Right lobe of liver (tissue), 6 donors: ENCODE measurements at regions not wholly inside any gene's neighbourhood (a gene's known extent, or its start where the extent isn't known, plus 50 kb on each side); places are given as distances from the start of the nearest gene placed in this dataset.

Experiments
- ATAC-seq, 4 donors: fragments of 200-7000 bp; cut with Tn5 transposase; one replicate each; pipeline ENCODE4 v1.9.1; 2020; ENCODE audit warnings: mild to moderate bottlenecking in 4 of 4, moderate library complexity in 4 of 4
- DNase-seq, 3 donors: peaks; one replicate each; pipeline ENCODE4 v3.0.0-alpha.2; 2020
- H3K27ac ChIP-seq, 3 donors: fragments of 200-600 bp; one replicate each; pipeline ENCODE4 v1.8.0; 2022
- H3K27me3 ChIP-seq, 2 donors: fragments of 200-600 bp; one replicate each; pipeline ENCODE4 v1.8.0; 2022
- H3K36me3 ChIP-seq, 4 donors: fragments of 200-600 bp; sonication (generic) in 1 of 4; one replicate each; pipeline versions ENCODE4 v1.5.1 to v1.8.0; 2017 to 2022; ENCODE audit warnings: control low read depth in 1 of 4
- H3K4me1 ChIP-seq, 4 donors: fragments of 200-600 bp; sonication (generic) in 1 of 4; one replicate each; pipeline versions ENCODE4 v1.5.1 to v1.8.0; 2017 to 2022; ENCODE audit warnings: control low read depth in 1 of 4
- H3K4me3 ChIP-seq, 3 donors: fragments of 200-600 bp; one replicate each; pipeline ENCODE4 v1.8.0; 2022
- H3K9me3 ChIP-seq, 4 donors: fragments of 200-600 bp; sonication (generic) in 1 of 4; one replicate each; pipeline versions ENCODE4 v1.5.1 to v1.8.0; 2017 to 2022; ENCODE audit warnings: control low read depth in 1 of 4
- POLR2A ChIP-seq: fragments of 450-650 bp; IDR thresholded peaks from one replicate; pipeline ENCODE4 v1.6.1; 2017; ENCODE audit warnings: antibody characterized with exemption, mild to moderate bottlenecking
- WGBS: methylation state at CpG from one replicate; pipeline ENCODE4 v1.1.6; 2018; ENCODE audit warnings: low coverage, low lambda C conversion rate; ENCODE audit not compliant: insufficient coverage; ENCODE audit errors: missing lambda C conversion rate; 5-methylcytosine and 5-hydroxymethylcytosine counted together
- intact Hi-C, 2 donors: fragments of 100-400 bp; cut with DNase I; formaldehyde crosslinking; loops; one replicate each; pipeline versions ENCODE4 v1.11.2 to v1.14.1; 2022
- TF ChIP-seq, protein P1 (sequence below), 4 donors: fragments of 200-600 bp in 3 of 4; fragments of 450-650 bp in 1 of 4; IDR thresholded peaks; one replicate each; pipeline versions ENCODE4 v1.5.1 to v1.8.0; 2016 to 2022; ENCODE audit warnings: antibody characterized with exemption in 4 of 4, mild to moderate bottlenecking in 2 of 4
- donor health status: DM: no; HTN: yes; CAD: no.
- donor health status: DM: no; HTN: no; CAD: no.
- donor health status: DM: no; HTN: no; CAD: no.
- donor health status: DM: no; HTN: yes; CAD: no.
- donor health status: DM: no; HTN: yes; CAD: no.

DNA sequence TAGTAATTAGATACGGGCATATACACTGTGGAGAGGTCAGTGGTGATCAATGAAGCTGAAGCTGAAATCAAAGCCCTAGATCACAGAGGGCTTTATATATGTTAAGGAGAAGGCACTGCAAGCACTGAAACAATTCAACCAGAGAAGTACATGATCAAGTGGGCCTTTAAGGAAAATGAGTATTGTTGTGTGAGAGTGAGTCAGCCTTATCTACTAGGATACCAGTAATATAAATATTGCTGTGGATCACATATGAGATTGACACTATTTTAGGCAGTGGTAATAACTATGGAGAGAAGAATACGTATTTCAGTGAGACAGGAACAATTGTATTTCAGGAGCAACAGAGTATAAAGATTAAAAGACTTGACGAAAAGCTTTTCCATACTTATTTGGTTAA is 1172.2 kb upstream of the GJE1 start:
- no peaks in the 10 kb centered on the region for H3K27me3 ChIP-seq
- no peak for ATAC-seq
- no peak overlapping the region for H3K27ac ChIP-seq
- no peak for DNase-seq
- no peak overlapping the region for H3K4me3 ChIP-seq
- H3K9me3 ChIP-seq = no peaks in the 10 kb centered on the region
- no peaks in the 10 kb centered on the region for H3K36me3 ChIP-seq
- intact Hi-C loops = no loop called here
- TF ChIP-seq POLR2A = no peak
- TF ChIP-seq, protein P1, sequence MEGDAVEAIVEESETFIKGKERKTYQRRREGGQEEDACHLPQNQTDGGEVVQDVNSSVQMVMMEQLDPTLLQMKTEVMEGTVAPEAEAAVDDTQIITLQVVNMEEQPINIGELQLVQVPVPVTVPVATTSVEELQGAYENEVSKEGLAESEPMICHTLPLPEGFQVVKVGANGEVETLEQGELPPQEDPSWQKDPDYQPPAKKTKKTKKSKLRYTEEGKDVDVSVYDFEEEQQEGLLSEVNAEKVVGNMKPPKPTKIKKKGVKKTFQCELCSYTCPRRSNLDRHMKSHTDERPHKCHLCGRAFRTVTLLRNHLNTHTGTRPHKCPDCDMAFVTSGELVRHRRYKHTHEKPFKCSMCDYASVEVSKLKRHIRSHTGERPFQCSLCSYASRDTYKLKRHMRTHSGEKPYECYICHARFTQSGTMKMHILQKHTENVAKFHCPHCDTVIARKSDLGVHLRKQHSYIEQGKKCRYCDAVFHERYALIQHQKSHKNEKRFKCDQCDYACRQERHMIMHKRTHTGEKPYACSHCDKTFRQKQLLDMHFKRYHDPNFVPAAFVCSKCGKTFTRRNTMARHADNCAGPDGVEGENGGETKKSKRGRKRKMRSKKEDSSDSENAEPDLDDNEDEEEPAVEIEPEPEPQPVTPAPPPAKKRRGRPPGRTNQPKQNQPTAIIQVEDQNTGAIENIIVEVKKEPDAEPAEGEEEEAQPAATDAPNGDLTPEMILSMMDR (IDR thresholded peaks at IDR 0.05) = no peak
- H3K4me1 ChIP-seq = no peaks in the 10 kb centered on the region
- 78% methylated on average over 3 of the region's 3 CpGs for WGBS

DNA sequence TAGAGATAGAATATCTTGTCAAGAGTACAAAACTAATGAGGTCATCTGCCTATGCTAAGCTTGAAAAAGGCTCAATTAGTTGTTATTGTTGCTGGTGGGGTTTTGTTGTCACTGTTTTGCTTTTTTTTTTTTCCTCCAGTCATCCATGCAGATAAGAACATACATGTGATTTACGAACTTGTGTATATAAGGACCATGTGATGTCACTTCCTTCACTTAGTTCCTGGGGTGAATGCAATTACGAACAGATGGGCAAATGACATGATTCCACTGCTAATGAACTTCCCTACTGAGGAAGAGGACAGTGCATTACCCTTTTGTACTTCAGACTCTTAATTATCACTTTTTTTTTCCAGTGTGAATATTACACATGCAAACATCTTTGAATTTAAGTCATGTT is 1175.3 kb upstream of the GJE1 start:
- H3K9me3 ChIP-seq = no peaks in the 10 kb centered on the region
- WGBS = 66% methylated on average over 2 of the region's 2 CpGs
- H3K4me1 ChIP-seq = no peaks in the 10 kb centered on the region
- no peak overlapping the region for H3K27ac ChIP-seq
- H3K27me3 ChIP-seq = no peaks in the 10 kb centered on the region
- no peak overlapping the region for H3K4me3 ChIP-seq
- intact Hi-C loops = no loop called here
- no peak for TF ChIP-seq POLR2A
- TF ChIP-seq, protein P1 (IDR thresholded peaks at IDR 0.05) = no peak
- ATAC-seq (no peak), DNase-seq (no peak)
- H3K36me3 ChIP-seq = no peaks in the 10 kb centered on the region

DNA sequence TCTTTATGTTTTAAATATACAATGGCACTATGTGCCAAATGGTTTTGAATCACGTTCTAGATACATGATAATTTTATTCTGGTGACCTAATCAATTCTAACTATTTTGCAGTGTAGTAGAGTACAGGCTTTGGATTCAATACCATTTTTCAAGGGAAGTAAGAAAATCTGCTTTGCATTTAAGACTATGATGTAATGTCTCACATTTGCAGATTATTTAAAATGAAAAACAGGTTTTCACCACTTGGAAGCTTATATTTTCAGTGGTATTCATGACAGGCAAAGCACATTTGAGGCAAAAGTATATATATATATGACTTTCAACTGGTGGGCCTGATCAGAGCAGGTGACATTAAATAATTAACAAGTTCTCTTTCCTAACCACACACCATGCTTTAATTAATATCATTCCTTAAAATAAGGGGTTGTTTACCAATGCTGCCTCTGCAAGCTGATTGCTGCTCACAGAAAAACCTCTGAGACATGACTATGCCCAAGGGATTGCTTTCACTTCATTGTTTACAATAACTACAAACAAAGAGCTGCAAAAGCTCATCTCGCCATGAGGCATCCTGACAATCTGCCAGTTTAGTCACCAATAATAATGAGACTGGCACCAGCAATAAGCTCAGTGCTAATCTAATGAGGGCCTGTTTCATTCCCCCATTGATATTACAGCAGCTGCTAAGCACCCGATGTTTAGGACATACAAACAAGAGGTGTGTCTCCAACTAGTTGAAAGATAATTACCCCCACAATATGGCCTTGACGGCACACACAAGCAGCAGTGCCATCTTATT is 1176.0 kb upstream of the GJE1 start:
- WGBS = 72% methylated on average over 4 of the region's 4 CpGs
- TF ChIP-seq POLR2A = no peak
- TF ChIP-seq, protein P1 (IDR thresholded peaks at IDR 0.05) = no peak
- Histone ChIP-seq H3K27ac (no peak overlapping the region), H3K4me3 (no peak overlapping the region), H3K36me3 (no peaks in the 10 kb centered on the region), H3K9me3 (no peaks in the 10 kb centered on the region), H3K4me1 (no peaks in the 10 kb centered on the region), H3K27me3 (no peaks in the 10 kb centered on the region)
- DNase-seq (no peak), ATAC-seq (no peak)
- intact Hi-C loops = no loop called here

DNA sequence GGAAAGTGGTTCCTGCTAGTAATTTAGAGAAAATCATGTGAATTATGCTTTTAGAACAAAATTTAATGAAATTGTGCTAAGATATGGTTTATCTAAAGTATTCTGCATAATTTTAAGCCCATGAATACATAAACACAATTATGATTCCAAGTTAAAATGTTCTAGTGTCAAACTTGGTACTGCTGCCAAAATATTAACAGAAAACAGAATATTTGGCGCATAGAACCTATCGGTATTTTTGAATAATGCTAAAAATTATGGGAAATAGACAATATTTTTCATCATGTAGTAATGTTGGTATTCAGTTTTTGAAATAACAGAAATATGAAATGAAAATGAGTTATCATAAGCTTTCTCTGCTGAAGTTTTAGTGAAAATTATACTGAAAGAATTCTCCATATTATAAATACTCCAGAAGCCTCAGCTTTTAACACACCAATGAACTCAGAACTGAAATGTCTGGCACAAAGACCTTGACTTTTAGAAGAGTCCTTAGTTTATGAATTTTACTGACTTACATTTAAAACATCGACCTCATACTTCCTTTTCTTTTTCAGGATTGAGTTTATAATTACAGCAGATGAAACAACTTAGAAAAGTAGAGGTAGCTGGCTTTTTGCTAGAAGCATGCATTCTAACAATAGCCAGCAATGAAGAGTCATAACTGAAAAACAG is 1192.3 kb upstream of the GJE1 start:
- no peak for ATAC-seq
- Histone ChIP-seq H3K9me3 (no peaks in the 10 kb centered on the region), H3K27ac (no peak overlapping the region), H3K36me3 (no peaks in the 10 kb centered on the region), H3K4me1 (no peaks in the 10 kb centered on the region), H3K27me3 (no peaks in the 10 kb centered on the region), H3K4me3 (no peak overlapping the region)
- WGBS = 55% methylated on average over 3 of the region's 3 CpGs
- no peak for DNase-seq
- no peak for TF ChIP-seq POLR2A
- TF ChIP-seq, protein P1 (IDR thresholded peaks at IDR 0.05) = no peak
- intact Hi-C loops = no loop called here
